GM21381 (cell line): ENCODE measurements at regions not wholly inside any gene's neighbourhood (a gene's known extent, or its start where the extent isn't known, plus 50 kb on each side); places are given as distances from the start of the nearest gene placed in this dataset.
A peak's percentile ranks its signal among the peaks of the same experiment; 100 is the strongest.
"Not testable (repeated sequence)": the region's sequence is repeated elsewhere in the genome, so short reads cannot be mapped to it uniquely, and the experiment has no call there.

ENCODE experiments used
- ATAC-seq: cut with Tn5 transposase; IDR thresholded peaks from one replicate; pipeline ENCODE4 v1.9.1; 2021; ENCODE audit warnings: mild to moderate bottlenecking, moderate library complexity; ENCODE audit not compliant: unreplicated experiment

- ATAC-seq, result no peak
Measured at GRCh38 chr5:98258939-98259338, 514.5 kb upstream of the RGMB start.

- ATAC-seq, result no peak
Measured at GRCh38 chr5:98259595-98259994, 513.9 kb upstream of the RGMB start.

GRCh38 chr5:98263084-98263483, 510.4 kb upstream of the RGMB start:
- no peak for ATAC-seq

- ATAC-seq, result no peak
Measured at GRCh38 chr5:98268162-98268860, 505.2 kb upstream of the RGMB start.

GRCh38 chr5:98275980-98276379, 497.5 kb upstream of the RGMB start:
- no peak for ATAC-seq

GRCh38 chr5:98282521-98282920, 490.9 kb upstream of the RGMB start:
- ATAC-seq, result no peak

- ATAC-seq, result no peak
Measured at GRCh38 chr5:98292496-98292895, 481.0 kb upstream of the RGMB start.

GRCh38 chr5:98296426-98296825, 477.0 kb upstream of the RGMB start:
- ATAC-seq, result no peak

- ATAC-seq, result no peak
Measured at GRCh38 chr5:98299435-98299834, 474.0 kb upstream of the RGMB start.

GRCh38 chr5:98301547-98301946, 471.9 kb upstream of the RGMB start:
- no peak for ATAC-seq

GRCh38 chr5:98307811-98308210, 465.7 kb upstream of the RGMB start:
- ATAC-seq, result no peak

GRCh38 chr5:98308231-98308630, 465.2 kb upstream of the RGMB start:
- ATAC-seq, result no peak

- no peak for ATAC-seq
Measured at GRCh38 chr5:98308960-98309359, 464.5 kb upstream of the RGMB start.

- ATAC-seq, result peak; percentile 60
Measured at GRCh38 chr5:98309785-98310598, 463.5 kb upstream of the RGMB start.

- ATAC-seq, result no peak
Measured at GRCh38 chr5:98314292-98314691, 459.2 kb upstream of the RGMB start.

- no peak for ATAC-seq
Measured at GRCh38 chr5:98318386-98318785, 455.1 kb upstream of the RGMB start.

- no peak for ATAC-seq
Measured at GRCh38 chr5:98319299-98320011, 454.0 kb upstream of the RGMB start.

GRCh38 chr5:98320343-98320742, 453.1 kb upstream of the RGMB start:
- ATAC-seq, result no peak

GRCh38 chr5:98321361-98321760, 452.1 kb upstream of the RGMB start:
- no peak for ATAC-seq

- ATAC-seq, result not testable (repeated sequence)
Measured at GRCh38 chr5:98325187-98325586, 448.3 kb upstream of the RGMB start.

GRCh38 chr5:98328015-98328414, 445.4 kb upstream of the RGMB start:
- ATAC-seq, result no peak

GRCh38 chr5:98330871-98331270, 442.6 kb upstream of the RGMB start:
- no peak for ATAC-seq
